H9 (cell line): ENCODE measurements at regions not wholly inside any gene's neighbourhood (a gene's known extent, or its start where the extent isn't known, plus 50 kb on each side); places are given as distances from the start of the nearest gene placed in this dataset.

ENCODE experiments used
- DNase-seq: peaks from one replicate; pipeline ENCODE4 v3.0.0-alpha.2; 2017
- H2AFZ ChIP-seq: one replicate; pipeline ENCODE4 v1.6.1; 2013; ENCODE audit warnings: mild to moderate bottlenecking, low read length, control low read depth, moderate library complexity
- H2AK5ac ChIP-seq: 2 replicates; pipeline ENCODE4 v1.6.1; 2013; ENCODE audit warnings: low read length, control low read depth, mixed read lengths; ENCODE audit not compliant: insufficient read length
- H2BK120ac ChIP-seq: one replicate; pipeline ENCODE4 v1.6.1; 2013; ENCODE audit warnings: low read depth, mild to moderate bottlenecking, low read length, control low read depth, inconsistent platforms; ENCODE audit not compliant: poor library complexity, severe bottlenecking
- H2BK12ac ChIP-seq: 2 replicates; pipeline ENCODE4 v1.6.1; 2013; ENCODE audit warnings: low read length, control low read depth, mixed read lengths, low read depth; ENCODE audit not compliant: insufficient read length
- H2BK15ac ChIP-seq: 2 replicates; pipeline ENCODE4 v1.6.1; 2013; ENCODE audit warnings: low read depth, low read length, control low read depth
- H2BK20ac ChIP-seq: one replicate; pipeline ENCODE4 v1.6.1; 2013; ENCODE audit warnings: low read depth, mild to moderate bottlenecking, low read length, control low read depth, inconsistent platforms; ENCODE audit not compliant: poor library complexity, severe bottlenecking
- H2BK5ac ChIP-seq: 2 replicates; pipeline ENCODE4 v1.6.1; 2013; ENCODE audit warnings: low read length, control low read depth, mixed read lengths; ENCODE audit not compliant: insufficient read length
- H3K14ac ChIP-seq: 2 replicates; pipeline ENCODE4 v1.6.1; 2013; ENCODE audit warnings: low read length, control low read depth; ENCODE audit not compliant: insufficient read depth
- H3K18ac ChIP-seq: 2 replicates; pipeline ENCODE4 v1.6.1; 2013; ENCODE audit warnings: low read depth, mild to moderate bottlenecking, mixed read lengths, low read length, control low read depth; ENCODE audit not compliant: insufficient read length
- H3K23ac ChIP-seq: 2 replicates; pipeline ENCODE4 v1.6.1; 2013; ENCODE audit warnings: low read length, control low read depth, mixed read lengths, low read depth; ENCODE audit not compliant: insufficient read length
- H3K23me2 ChIP-seq: 2 replicates; pipeline ENCODE4 v1.6.1; 2013; ENCODE audit warnings: low read depth, mild to moderate bottlenecking, mixed read lengths, low read length, control low read depth; ENCODE audit not compliant: insufficient read length, poor library complexity, severe bottlenecking
- H3K27ac ChIP-seq: 2 replicates; pipeline ENCODE4 v1.5.1; 2013; ENCODE audit warnings: low read length, control low read depth, mixed read lengths, low read depth; ENCODE audit not compliant: insufficient read length
- H3K27me3 ChIP-seq: 2 replicates; pipeline ENCODE4 v1.6.1; 2013; ENCODE audit warnings: low read length, control low read depth, inconsistent platforms; ENCODE audit not compliant: insufficient read depth
- H3K4ac ChIP-seq: 2 replicates; pipeline ENCODE4 v1.6.1; 2013; ENCODE audit warnings: low read depth, mild to moderate bottlenecking, control low read depth, inconsistent platforms, low read length, moderate library complexity
- H3K4me1 ChIP-seq: 2 replicates; pipeline ENCODE4 v1.6.1; 2013; ENCODE audit warnings: low read length, control low read depth, inconsistent platforms; ENCODE audit not compliant: insufficient read depth
- H3K4me2 ChIP-seq: 2 replicates; pipeline ENCODE4 v1.6.1; 2013; ENCODE audit warnings: low read length, control low read depth, mixed read lengths; ENCODE audit not compliant: insufficient read length, insufficient read depth
- H3K56ac ChIP-seq: 2 replicates; pipeline ENCODE4 v1.6.1; 2013; ENCODE audit warnings: low read depth, mild to moderate bottlenecking, mixed read lengths, low read length, control low read depth; ENCODE audit not compliant: insufficient read length
- H3K79me1 ChIP-seq: 2 replicates; pipeline ENCODE4 v1.6.1; 2013; ENCODE audit warnings: low read depth, mild to moderate bottlenecking, moderate library complexity, low read length, control low read depth, inconsistent platforms; ENCODE audit not compliant: insufficient read depth, poor library complexity, severe bottlenecking
- H3K79me2 ChIP-seq: 2 replicates; pipeline ENCODE4 v1.6.1; 2013; ENCODE audit warnings: low read length, control low read depth, inconsistent platforms; ENCODE audit not compliant: insufficient read depth
- H3K9ac ChIP-seq: 2 replicates; pipeline ENCODE4 v1.6.1; 2013; ENCODE audit warnings: low read length, control low read depth, mixed read lengths; ENCODE audit not compliant: insufficient read length; ENCODE audit errors: extremely low read depth
- H3K9me3 ChIP-seq: one replicate; pipeline ENCODE4 v1.6.1; 2013; ENCODE audit warnings: low read depth, low read length, inconsistent platforms; ENCODE audit not compliant: control insufficient read depth
- H3T11ph ChIP-seq: one replicate; pipeline ENCODE4 v1.6.1; 2013; ENCODE audit warnings: mild to moderate bottlenecking, low read length, control low read depth, inconsistent platforms
- H4K20me1 ChIP-seq: one replicate; pipeline ENCODE4 v1.6.1; 2013; ENCODE audit not compliant: control insufficient read depth, insufficient read length, insufficient read depth
- H4K5ac ChIP-seq: 2 replicates; pipeline ENCODE4 v1.6.1; 2013; ENCODE audit warnings: low read depth, mild to moderate bottlenecking, mixed read lengths, low read length, control low read depth; ENCODE audit not compliant: insufficient read length
- H4K8ac ChIP-seq: replicated peaks from 2 replicates; pipeline ENCODE4 v1.6.1; 2013; ENCODE audit warnings: low read length, control low read depth, mixed read lengths, low read depth; ENCODE audit not compliant: insufficient read length
- H4K91ac ChIP-seq: 2 replicates; pipeline ENCODE4 v1.6.1; 2013; ENCODE audit warnings: low read depth, mild to moderate bottlenecking, moderate library complexity, mixed read lengths, low read length, control low read depth; ENCODE audit not compliant: insufficient read length
- H3K27ac Mint-ChIP-seq, 3 experiments: 2 replicates in 2 of 3; 3 replicates in 1 of 3; pipeline ENCODE4 v1.8.0; 2020 to 2021; ENCODE audit warnings: mixed read lengths in 3 of 3, mild to moderate bottlenecking in 1 of 3, moderate library complexity in 1 of 3
- H3K27me3 Mint-ChIP-seq: 2 replicates; pipeline ENCODE4 v1.8.0; 2021; ENCODE audit warnings: low read depth, mild to moderate bottlenecking, moderate library complexity, mixed read lengths
- H3K36me3 Mint-ChIP-seq, 3 experiments: 2 replicates in 2 of 3; 3 replicates in 1 of 3; pipeline ENCODE4 v1.8.0; 2020 to 2021; ENCODE audit warnings: low read depth in 3 of 3, mixed read lengths in 3 of 3; ENCODE audit not compliant: insufficient read depth in 1 of 3
- H3K4me1 Mint-ChIP-seq, 2 experiments: 2 replicates each; pipeline ENCODE4 v1.8.0; 2020; ENCODE audit warnings: mixed read lengths in 2 of 2
- H3K4me3 Mint-ChIP-seq, 2 experiments: 2 replicates in 1 of 2; 3 replicates in 1 of 2; pipeline ENCODE4 v1.8.0; 2020 to 2021; ENCODE audit warnings: mild to moderate bottlenecking in 2 of 2, mixed read lengths in 2 of 2, moderate library complexity in 1 of 2
- H3K9me3 Mint-ChIP-seq, 2 experiments: 2 replicates in 1 of 2; 3 replicates in 1 of 2; pipeline ENCODE4 v1.8.0; 2020; ENCODE audit warnings: mild to moderate bottlenecking in 2 of 2, mixed read lengths in 2 of 2, moderate library complexity in 1 of 2
- WGBS: extraction: QIAGEN DNeasy Blood & Tissue Kit; methylation state at CpG from one replicate; pipeline ENCODE4 v1.1.7; 2013; ENCODE audit warnings: missing lambda C conversion rate, low lambda C conversion rate, mixed read lengths; ENCODE audit not compliant: insufficient read length; ENCODE audit errors: extremely low coverage; 5-methylcytosine and 5-hydroxymethylcytosine counted together
- TF ChIP-seq, protein P1 (sequence below): fragments of 200-600 bp; sonication (generic); conservative IDR thresholded peaks from 3 replicates; pipeline ENCODE4 v1.8.0; 2021; ENCODE audit warnings: antibody characterized with exemption, mild to moderate bottlenecking

DNA sequence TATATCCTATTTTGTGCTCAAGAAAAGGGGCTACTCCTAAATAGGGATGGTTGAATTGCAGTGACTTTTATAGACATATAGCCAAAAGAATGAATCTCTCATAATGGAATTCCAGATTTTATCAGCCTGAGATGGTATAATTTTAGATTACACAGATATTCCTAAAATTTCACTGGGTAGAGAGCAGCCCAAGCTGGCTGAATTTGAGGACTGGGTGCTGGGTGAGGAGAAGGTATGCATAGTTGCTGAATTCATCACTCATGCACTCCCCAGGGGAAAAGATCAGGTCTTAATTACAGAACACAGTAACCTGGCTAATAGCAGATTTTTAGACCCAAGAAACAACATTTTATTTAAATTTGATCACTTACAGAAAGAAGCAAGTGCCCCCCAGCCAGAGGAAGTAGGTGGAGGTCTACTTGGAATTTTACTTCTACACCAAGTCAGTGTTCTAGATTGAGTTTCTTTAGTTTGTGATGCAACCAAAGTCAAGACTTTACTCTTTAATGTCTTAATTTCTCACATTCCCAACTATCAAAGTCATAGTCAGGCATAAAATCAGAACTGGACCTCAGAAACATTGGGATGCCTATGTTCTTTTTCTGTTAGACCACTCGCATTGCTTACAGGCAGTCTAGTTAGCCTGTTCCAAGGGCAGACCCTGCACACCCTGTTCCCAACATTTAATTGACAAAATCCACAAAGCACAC is 337.4 kb upstream of the PODXL start:
- no peak overlapping the region for H2AK5ac ChIP-seq
- no peak overlapping the region for H3K14ac ChIP-seq
- Mint-ChIP-seq H3K9me3 (peaks cover 0 to 2% of the 10 kb centered on the region in 2 experiments; a peak in 1 of 5 replicates), H3K4me1 (peaks cover 28 to 32% of the 10 kb centered on the region in 2 experiments), H3K27ac (0 out of 7 replicates have a peak overlapping the region, but pooled peaks of 1 of the 3 experiments have one; percentile 22), H3K4me3 (no peak overlapping the region), H3K36me3 (peaks cover 0 to 2% (median 0%) of the 10 kb centered on the region in 3 experiments; a peak in 2 of 7 replicates), H3K27me3 (peaks cover 45% of the 10 kb centered on the region)
- no peak overlapping the region for H3T11ph ChIP-seq
- peaks cover 3% of the 10 kb centered on the region; the same call in 1 of the 2 replicates for H3K4me1 ChIP-seq
- H3K27me3 ChIP-seq, result no peaks in the 10 kb centered on the region
- no peak for DNase-seq
- H4K8ac ChIP-seq, result no peak overlapping the region
- H3K4ac ChIP-seq, result no peak overlapping the region
- WGBS, result no CpG with 5 or more reads among the region's 1 CpG
- H4K5ac ChIP-seq, result no peak overlapping the region
- no peak overlapping the region for H3K27ac ChIP-seq
- no peak overlapping the region for H2BK5ac ChIP-seq
- no peak overlapping the region for H2BK20ac ChIP-seq
- no peaks in the 10 kb centered on the region for H4K20me1 ChIP-seq
- H2BK15ac ChIP-seq, result no peak overlapping the region
- H3K79me2 ChIP-seq, result no peaks in the 10 kb centered on the region
- no peak overlapping the region for H3K4me2 ChIP-seq
- no peaks in the 10 kb centered on the region for H3K23me2 ChIP-seq
- no peak overlapping the region for H3K23ac ChIP-seq
- H3K9me3 ChIP-seq, result no peaks in the 10 kb centered on the region
- no peak overlapping the region for H3K18ac ChIP-seq
- H3K79me1 ChIP-seq, result no peaks in the 10 kb centered on the region
- H2BK12ac ChIP-seq, result no peak overlapping the region
- H3K56ac ChIP-seq, result no peak overlapping the region
- H2BK120ac ChIP-seq, result no peak overlapping the region
- H4K91ac ChIP-seq, result no peak overlapping the region
- H3K9ac ChIP-seq, result no peak overlapping the region
- TF ChIP-seq, protein P1, sequence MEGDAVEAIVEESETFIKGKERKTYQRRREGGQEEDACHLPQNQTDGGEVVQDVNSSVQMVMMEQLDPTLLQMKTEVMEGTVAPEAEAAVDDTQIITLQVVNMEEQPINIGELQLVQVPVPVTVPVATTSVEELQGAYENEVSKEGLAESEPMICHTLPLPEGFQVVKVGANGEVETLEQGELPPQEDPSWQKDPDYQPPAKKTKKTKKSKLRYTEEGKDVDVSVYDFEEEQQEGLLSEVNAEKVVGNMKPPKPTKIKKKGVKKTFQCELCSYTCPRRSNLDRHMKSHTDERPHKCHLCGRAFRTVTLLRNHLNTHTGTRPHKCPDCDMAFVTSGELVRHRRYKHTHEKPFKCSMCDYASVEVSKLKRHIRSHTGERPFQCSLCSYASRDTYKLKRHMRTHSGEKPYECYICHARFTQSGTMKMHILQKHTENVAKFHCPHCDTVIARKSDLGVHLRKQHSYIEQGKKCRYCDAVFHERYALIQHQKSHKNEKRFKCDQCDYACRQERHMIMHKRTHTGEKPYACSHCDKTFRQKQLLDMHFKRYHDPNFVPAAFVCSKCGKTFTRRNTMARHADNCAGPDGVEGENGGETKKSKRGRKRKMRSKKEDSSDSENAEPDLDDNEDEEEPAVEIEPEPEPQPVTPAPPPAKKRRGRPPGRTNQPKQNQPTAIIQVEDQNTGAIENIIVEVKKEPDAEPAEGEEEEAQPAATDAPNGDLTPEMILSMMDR, result no peak
- no peak overlapping the region for H2AFZ ChIP-seq
